Liver (tissue), 8 donors: ENCODE measurements at regions not wholly inside any gene's neighbourhood (a gene's known extent, or its start where the extent isn't known, plus 50 kb on each side); places are given as distances from the start of the nearest gene placed in this dataset.

Source experiments
- DNase-seq: peaks from one replicate; pipeline ENCODE4 v3.0.0-alpha.2; 2017; ENCODE audit warnings: low spot score
- H3K27ac ChIP-seq, 2 donors: one replicate each; pipeline ENCODE4 v1.7.0; 2013; ENCODE audit warnings: inconsistent platforms in 2 of 2, low read length in 2 of 2, control low read depth in 1 of 2, low read depth in 1 of 2, mild to moderate bottlenecking in 1 of 2
- H3K27me3 ChIP-seq, 4 donors: one replicate each; pipeline versions ENCODE4 v1.6.1 to v1.7.0; 2013; ENCODE audit warnings: low read length in 3 of 4, inconsistent platforms in 1 of 4, mild to moderate bottlenecking in 1 of 4, moderate library complexity in 1 of 4; ENCODE audit not compliant: control insufficient read depth in 4 of 4, insufficient read depth in 4 of 4
- H3K36me3 ChIP-seq, 4 donors: one replicate each; pipeline versions ENCODE4 v1.6.1 to v1.7.0; 2013; ENCODE audit warnings: low read length in 3 of 4, mild to moderate bottlenecking in 3 of 4, low read depth in 1 of 4, moderate library complexity in 1 of 4; ENCODE audit not compliant: control insufficient read depth in 4 of 4, insufficient read depth in 3 of 4
- H3K4me1 ChIP-seq, 4 donors: one replicate each; pipeline versions ENCODE4 v1.6.1 to v1.7.0; 2013; ENCODE audit warnings: low read length in 3 of 4, mild to moderate bottlenecking in 3 of 4, moderate library complexity in 1 of 4; ENCODE audit not compliant: control insufficient read depth in 4 of 4, insufficient read depth in 4 of 4
- H3K4me3 ChIP-seq, 3 donors: one replicate each; pipeline versions ENCODE4 v1.6.1 to v1.7.0; 2013; ENCODE audit warnings: low read length in 3 of 3, control low read depth in 1 of 3, low read depth in 1 of 3, mild to moderate bottlenecking in 1 of 3
- H3K9ac ChIP-seq, 2 donors: one replicate each; pipeline ENCODE4 v1.7.0; 2013; ENCODE audit warnings: low read length in 2 of 2, mild to moderate bottlenecking in 2 of 2, moderate library complexity in 2 of 2, control low read depth in 1 of 2, low read depth in 1 of 2
- H3K9me3 ChIP-seq, 4 donors: one replicate each; pipeline versions ENCODE4 v1.6.1 to v1.7.0; 2013; ENCODE audit warnings: low read length in 3 of 4; ENCODE audit not compliant: control insufficient read depth in 4 of 4
- ATF3 ChIP-seq: IDR thresholded peaks from 2 replicates; pipeline ENCODE4 v1.6.1; 2016; ENCODE audit warnings: antibody characterized with exemption
- EGR1 ChIP-seq, 2 donors: IDR thresholded peaks; 2 replicates each; pipeline ENCODE4 v1.6.1; 2016 to 2018; ENCODE audit warnings: antibody characterized with exemption in 2 of 2, low read depth in 2 of 2
- FOXA1 ChIP-seq: IDR thresholded peaks from 2 replicates; pipeline ENCODE4 v1.6.1; 2016; ENCODE audit warnings: antibody characterized with exemption
- FOXA2 ChIP-seq: IDR thresholded peaks from 2 replicates; pipeline ENCODE4 v1.6.1; 2016; ENCODE audit warnings: antibody characterized with exemption
- GABPA ChIP-seq, 2 donors: IDR thresholded peaks in 1 of 2; conservative IDR thresholded peaks in 1 of 2; 2 replicates each; pipeline ENCODE4 v1.6.1; 2016; ENCODE audit warnings: antibody characterized with exemption in 2 of 2, mild to moderate bottlenecking in 1 of 2, moderate library complexity in 1 of 2
- HNF4A ChIP-seq, 2 donors: conservative IDR thresholded peaks; 2 replicates each; pipeline ENCODE4 v1.6.1; 2016; ENCODE audit warnings: antibody characterized with exemption in 2 of 2, mild to moderate bottlenecking in 2 of 2
- HNF4G ChIP-seq: IDR thresholded peaks from 2 replicates; pipeline ENCODE4 v1.6.1; 2016; ENCODE audit warnings: antibody characterized with exemption
- JUND ChIP-seq, 2 donors: IDR thresholded peaks; 2 replicates each; pipeline ENCODE4 v1.6.1; 2016; ENCODE audit warnings: antibody characterized with exemption in 2 of 2
- MAX ChIP-seq: IDR thresholded peaks from 2 replicates; pipeline ENCODE4 v1.6.1; 2016; ENCODE audit warnings: antibody characterized with exemption
- NR2F2 ChIP-seq: IDR thresholded peaks from 2 replicates; pipeline ENCODE4 v1.6.1; 2016; ENCODE audit warnings: antibody characterized with exemption
- RAD21 ChIP-seq, 2 donors: IDR thresholded peaks; 2 replicates each; pipeline ENCODE4 v1.6.1; 2016; ENCODE audit warnings: antibody characterized with exemption in 2 of 2, mild to moderate bottlenecking in 2 of 2
- REST ChIP-seq: IDR thresholded peaks from 2 replicates; pipeline ENCODE4 v1.6.1; 2016; ENCODE audit warnings: antibody characterized with exemption, mild to moderate bottlenecking
- SP1 ChIP-seq: IDR thresholded peaks from 2 replicates; pipeline ENCODE4 v1.6.1; 2018; ENCODE audit warnings: antibody characterized with exemption, mild to moderate bottlenecking
- TAF1 ChIP-seq: conservative IDR thresholded peaks from 2 replicates; pipeline ENCODE4 v1.6.1; 2016; ENCODE audit warnings: antibody characterized with exemption, mild to moderate bottlenecking
- YY1 ChIP-seq: IDR thresholded peaks from 2 replicates; pipeline ENCODE4 v1.6.1; 2016; ENCODE audit warnings: antibody characterized with exemption, mild to moderate bottlenecking
- ZBTB33 ChIP-seq: IDR thresholded peaks from 2 replicates; pipeline ENCODE4 v1.6.1; 2016; ENCODE audit warnings: antibody characterized with exemption
- WGBS: extraction: QIAGEN DNeasy Blood & Tissue Kit; methylation state at CpG from one replicate; pipeline ENCODE4 v1.1.7; 2013; 5-methylcytosine and 5-hydroxymethylcytosine counted together
- TF ChIP-seq, protein P1 (sequence below): fragments of 150-350 bp; IDR thresholded peaks from 2 replicates; pipeline ENCODE4 v1.5.1; 2017; ENCODE audit warnings: improper control_type of control experiment, low read depth, low read length; ENCODE audit not compliant: missing input control
- donor health status: healthy.
- donor health status: healthy.
- donor health status: healthy.
- donor health status: healthy.
- donor health status: healthy.

- Histone ChIP-seq H3K9me3 (no peaks in the 10 kb centered on the region), H3K27ac (no peak overlapping the region), H3K4me1 (peaks cover 0 to 4% (median 2%) of the 10 kb centered on the region in 4 donors), H3K4me3 (peak overlapping the region in 2 of 3 donors; percentile 4 to 10), H3K9ac (no peak overlapping the region), H3K27me3 (no peaks in the 10 kb centered on the region), H3K36me3 (no peaks in the 10 kb centered on the region)
- TF ChIP-seq ATF3, result no peak
- TF ChIP-seq SP1, result no peak
- no peak for TF ChIP-seq TAF1
- no peak for TF ChIP-seq YY1
- TF ChIP-seq, protein P1, sequence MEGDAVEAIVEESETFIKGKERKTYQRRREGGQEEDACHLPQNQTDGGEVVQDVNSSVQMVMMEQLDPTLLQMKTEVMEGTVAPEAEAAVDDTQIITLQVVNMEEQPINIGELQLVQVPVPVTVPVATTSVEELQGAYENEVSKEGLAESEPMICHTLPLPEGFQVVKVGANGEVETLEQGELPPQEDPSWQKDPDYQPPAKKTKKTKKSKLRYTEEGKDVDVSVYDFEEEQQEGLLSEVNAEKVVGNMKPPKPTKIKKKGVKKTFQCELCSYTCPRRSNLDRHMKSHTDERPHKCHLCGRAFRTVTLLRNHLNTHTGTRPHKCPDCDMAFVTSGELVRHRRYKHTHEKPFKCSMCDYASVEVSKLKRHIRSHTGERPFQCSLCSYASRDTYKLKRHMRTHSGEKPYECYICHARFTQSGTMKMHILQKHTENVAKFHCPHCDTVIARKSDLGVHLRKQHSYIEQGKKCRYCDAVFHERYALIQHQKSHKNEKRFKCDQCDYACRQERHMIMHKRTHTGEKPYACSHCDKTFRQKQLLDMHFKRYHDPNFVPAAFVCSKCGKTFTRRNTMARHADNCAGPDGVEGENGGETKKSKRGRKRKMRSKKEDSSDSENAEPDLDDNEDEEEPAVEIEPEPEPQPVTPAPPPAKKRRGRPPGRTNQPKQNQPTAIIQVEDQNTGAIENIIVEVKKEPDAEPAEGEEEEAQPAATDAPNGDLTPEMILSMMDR, result no peak
- TF ChIP-seq FOXA2, result no peak
- no peak for TF ChIP-seq MAX
- TF ChIP-seq ZBTB33, result no peak
- no peak for TF ChIP-seq EGR1 (IDR thresholded peaks at IDR 0.05; ENCODE audit: low read depth in 2 of 2)
- TF ChIP-seq HNF4A (conservative IDR thresholded peaks at IDR 0.05), result no peak
- TF ChIP-seq GABPA (IDR thresholded peaks at IDR 0.05 in 1 of 2, conservative IDR thresholded peaks at IDR 0.05 in 1 of 2), result no peak
- no peak for TF ChIP-seq JUND (IDR thresholded peaks at IDR 0.05)
- no peak for TF ChIP-seq HNF4G
- TF ChIP-seq REST, result no peak
- TF ChIP-seq FOXA1, result no peak
- TF ChIP-seq NR2F2, result no peak
- TF ChIP-seq RAD21 (IDR thresholded peaks at IDR 0.05), result no peak
- 78% methylated on average over 12 of the region's 12 CpGs for WGBS
- no peak for DNase-seq
These were observed 298.3 kb downstream of the SHQ1 start for GRCh38 chr3:72549761-72550581.
